Right ventricle myocardium inferior (tissue), 1 donor: ENCODE measurements at regions not wholly inside any gene's neighbourhood (a gene's known extent, or its start where the extent isn't known, plus 50 kb on each side); places are given as distances from the start of the nearest gene placed in this dataset.
"Not testable (repeated sequence)": the region's sequence is repeated elsewhere in the genome, so short reads cannot be mapped to it uniquely, and the experiment has no call there.

ENCODE experiments used
- ATAC-seq: fragments of 200-7000 bp; cut with Tn5 transposase; one replicate; pipeline ENCODE4 v1.9.1; 2020; ENCODE audit warnings: mild to moderate bottlenecking, moderate library complexity
- DNase-seq: peaks from one replicate; pipeline ENCODE4 v3.0.0; 2021; ENCODE audit errors: missing footprints
- intact Hi-C: fragments of 100-400 bp; cut with DNase I; formaldehyde crosslinking; loops from one replicate; pipeline ENCODE4 v1.11.0; 2022
- donor health status: DM: no; HTN: yes; CAD: no; lungs with severe emphysema.

DNA sequence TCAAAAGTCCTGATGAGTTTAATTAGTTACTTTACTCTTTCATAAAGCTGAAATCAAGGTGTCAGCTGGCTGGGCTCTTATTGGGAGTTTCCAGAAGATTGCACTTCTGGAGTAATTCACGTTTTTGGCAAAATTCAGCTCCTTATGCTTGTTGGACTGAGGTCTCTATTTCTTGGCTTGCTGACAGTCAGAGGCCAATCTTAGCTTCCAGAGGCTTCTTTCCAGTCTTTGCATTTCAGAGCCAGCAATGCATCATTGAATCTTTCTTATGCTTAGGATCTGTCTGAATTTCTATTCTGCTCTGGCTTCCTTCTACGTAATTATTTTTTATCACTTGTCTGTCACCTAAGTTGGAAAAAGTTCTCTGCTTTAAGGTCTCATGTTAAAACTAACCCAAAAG, 91.4 kb upstream of the SYN3 start:
- intact Hi-C loops = no loop called here
- DNase-seq = no peak
- ATAC-seq = no peak

DNA sequence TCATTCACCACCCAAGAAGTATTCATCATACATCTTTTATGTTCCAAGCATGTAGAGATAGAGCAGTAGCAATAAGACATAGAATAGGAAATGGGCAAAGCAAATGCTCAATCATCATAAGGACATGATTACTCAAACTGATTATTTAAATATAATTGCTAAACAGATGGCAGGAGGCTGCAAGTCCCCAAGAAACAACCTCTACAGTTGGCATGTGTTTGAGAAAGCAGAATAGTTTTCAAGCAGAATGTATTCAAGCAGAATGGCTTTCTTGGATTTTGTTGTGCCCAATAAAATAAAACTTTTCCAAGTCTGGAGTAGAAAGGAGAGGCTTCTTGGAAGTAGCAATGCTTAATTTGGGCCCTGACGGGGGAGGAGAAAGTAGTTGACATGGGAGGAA, 86.5 kb upstream of the SYN3 start:
- intact Hi-C loops = no loop called here
- DNase-seq (no peak), ATAC-seq (no peak)

DNA sequence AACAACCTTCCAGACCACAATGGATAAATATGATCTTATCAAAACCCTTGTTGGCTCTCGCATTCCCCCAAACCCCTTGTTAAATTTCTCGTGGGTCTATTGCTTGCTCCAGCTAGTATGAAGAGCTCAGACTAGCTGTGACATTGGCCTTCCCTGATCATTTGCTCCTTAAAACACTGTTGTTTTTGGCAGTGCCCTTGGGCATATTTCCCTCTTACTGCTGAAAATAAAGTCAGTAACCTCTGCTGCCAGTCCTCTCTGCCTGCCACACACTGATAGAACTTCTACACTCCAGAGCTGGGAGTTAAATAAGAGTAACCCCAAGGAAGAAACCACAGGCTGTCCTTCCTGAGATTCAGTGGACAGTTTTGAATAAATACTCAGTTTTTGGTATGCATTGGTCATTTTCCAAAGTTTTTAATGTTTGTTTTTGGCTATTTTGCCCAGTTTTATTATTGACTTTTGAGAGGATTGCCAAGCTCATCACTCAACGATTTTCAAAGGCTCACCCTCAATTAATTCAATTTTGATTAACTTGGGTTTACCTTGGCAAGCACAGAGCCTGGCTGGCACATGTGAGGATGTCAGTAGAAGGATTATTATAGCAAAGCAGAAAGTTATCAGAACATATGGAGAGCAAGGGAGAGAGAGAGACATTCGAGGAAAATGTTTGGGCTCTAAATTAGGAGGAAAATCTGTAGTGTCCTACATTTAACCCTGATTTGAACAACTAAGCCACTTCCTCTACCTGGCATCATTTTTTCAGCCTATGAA, 84.3 kb upstream of the SYN3 start:
- intact Hi-C loops = no loop called here
- no peak for DNase-seq
- ATAC-seq = no peak

DNA sequence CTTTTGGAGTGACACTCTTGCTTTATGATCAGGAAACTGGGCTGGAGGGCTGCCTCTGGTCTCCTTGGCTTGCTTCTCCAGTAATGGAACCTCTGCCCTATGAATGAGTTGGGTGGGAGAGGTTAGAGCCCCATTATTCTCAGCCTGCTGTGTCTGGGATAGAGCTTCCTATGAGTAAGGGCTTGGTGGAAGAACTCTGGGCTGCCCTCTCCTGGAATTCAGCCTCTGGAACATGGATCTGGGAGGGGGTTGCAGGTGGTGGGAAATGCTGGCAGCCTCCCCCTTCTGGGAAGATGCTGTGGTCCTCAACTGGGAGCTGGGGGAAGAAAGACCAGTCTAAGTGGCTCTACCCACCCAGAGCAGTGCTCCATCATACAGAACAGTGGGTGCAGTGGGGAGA, 81.8 kb upstream of the SYN3 start:
- ATAC-seq (no peak), DNase-seq (no peak)
- intact Hi-C loops = no loop called here

DNA sequence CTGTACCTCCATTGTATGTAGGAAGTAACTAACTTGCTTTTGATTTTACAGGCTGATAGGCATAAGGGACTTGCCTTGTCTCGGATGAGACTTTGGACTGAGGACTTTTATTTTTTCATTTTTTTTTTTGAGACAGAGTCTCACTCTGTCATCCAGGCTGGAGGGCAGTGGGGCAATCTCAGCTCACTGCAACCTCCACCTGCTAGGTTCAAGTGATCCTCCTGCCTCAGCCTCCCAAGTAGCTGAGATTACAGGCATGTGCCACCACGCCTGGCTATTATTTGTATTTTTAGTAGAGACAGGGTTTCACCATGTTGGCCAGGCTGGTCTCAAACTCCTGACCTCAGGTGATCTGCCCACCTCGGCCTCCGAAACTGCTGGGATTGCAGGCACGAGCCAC, 80.2 kb upstream of the SYN3 start:
- DNase-seq, ATAC-seq, intact Hi-C loops: not testable (repeated sequence)

DNA sequence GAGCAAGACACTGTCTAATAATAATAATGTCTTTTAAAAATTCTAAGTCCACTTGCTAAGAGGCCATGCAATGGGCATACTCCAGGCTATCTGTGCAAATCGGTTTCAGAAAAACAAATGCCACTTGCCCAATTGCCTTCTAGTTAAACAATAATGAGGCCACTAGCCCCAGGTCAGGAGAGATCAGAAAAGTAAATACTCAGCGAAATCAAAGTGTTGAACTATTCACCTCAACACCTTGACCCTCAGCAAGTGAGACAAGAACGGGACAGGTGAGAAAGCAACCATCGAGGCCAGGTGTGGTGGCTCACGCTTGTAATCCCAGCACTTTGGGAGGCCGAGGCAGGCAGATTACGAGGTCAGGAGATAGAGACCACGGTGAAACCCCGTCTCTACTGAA, 72.3 kb upstream of the SYN3 start:
- no peak for DNase-seq
- ATAC-seq = no peak
- intact Hi-C loops = no loop called here

DNA sequence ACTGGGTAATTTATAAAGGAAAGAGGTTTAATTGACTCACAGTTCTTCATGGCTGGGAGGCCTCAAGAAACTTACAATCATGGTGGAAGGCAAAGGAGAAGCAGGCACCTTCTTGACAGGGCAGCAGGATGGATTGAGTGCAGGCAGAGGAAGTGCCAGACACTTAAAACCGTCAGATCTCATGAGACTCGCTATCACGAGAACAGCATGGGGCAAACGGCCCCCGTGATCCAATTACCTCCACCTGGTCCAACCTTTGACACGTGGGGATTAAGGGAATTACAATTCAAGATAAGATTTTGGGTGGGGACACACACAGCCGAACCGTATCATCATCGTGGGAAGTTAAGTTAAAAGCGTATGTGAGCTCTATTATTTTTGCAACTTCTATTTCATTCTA, 71.4 kb upstream of the SYN3 start:
- DNase-seq (no peak), ATAC-seq (no peak)
- intact Hi-C loops = no loop called here

DNA sequence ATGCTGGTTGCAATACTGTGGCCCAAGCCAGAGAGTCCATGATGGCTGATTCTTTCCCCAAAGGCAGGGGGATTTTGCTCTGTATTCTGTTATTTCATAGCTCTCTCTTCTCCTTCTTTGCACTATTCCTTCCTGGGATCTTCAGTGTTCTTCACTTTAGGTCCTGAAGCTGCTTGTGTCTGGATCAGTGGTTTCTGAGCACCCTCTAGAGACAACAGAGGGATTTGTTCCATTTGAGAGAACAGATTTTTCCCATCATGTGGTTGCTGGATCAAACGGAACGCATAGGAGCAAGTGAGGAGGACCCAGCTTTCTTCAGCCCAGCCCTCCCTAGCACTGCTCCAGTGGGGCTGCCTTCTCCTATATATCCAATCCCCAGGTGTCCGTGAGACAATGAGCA, 68.7 kb upstream of the SYN3 start:
- intact Hi-C loops = no loop called here
- DNase-seq (no peak), ATAC-seq (no peak)

DNA sequence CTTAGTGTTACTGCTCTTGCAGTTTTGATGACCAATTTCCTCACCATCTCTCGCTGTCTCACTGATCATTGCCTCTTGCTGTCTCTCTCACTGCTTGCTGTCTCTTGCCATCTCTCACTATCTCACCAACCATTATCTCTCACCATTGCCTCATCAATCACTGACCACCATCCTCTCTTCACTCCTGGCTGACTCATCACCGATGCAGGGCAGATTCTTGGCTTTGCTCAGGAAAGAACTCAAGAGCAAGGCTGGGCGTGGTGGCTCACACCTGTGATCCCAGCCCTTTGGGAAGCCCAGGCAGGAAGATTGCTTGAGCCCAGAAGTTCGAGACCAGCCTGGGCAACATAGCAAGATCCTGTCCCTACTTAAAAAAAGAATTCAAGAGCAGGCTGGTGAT, 66.3 kb upstream of the SYN3 start:
- no peak for DNase-seq
- intact Hi-C loops = no loop called here

DNA sequence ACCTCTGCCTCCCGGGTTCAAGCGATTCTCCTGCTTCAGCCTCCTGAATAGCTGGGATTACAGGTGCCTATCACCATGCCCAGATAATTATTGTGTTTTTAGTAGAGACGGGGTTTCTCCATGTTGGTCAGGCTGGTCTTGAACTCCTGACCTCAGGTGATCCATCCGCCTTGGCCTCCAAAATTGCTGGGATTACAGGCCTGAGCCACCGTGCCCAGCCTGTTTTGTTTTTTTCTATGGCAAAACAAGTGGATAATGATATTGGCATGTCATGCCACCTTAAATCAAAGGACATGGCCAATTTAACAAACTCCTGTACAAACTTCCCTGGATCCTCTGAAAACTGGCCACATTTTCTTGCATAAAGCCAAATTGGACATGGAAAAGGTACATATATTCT, 64.3 kb upstream of the SYN3 start:
- DNase-seq, intact Hi-C loops, ATAC-seq: not testable (repeated sequence)

More for the DNA sequence above, 66.3 kb upstream of the SYN3 start:
- ATAC-seq = no peak

DNA sequence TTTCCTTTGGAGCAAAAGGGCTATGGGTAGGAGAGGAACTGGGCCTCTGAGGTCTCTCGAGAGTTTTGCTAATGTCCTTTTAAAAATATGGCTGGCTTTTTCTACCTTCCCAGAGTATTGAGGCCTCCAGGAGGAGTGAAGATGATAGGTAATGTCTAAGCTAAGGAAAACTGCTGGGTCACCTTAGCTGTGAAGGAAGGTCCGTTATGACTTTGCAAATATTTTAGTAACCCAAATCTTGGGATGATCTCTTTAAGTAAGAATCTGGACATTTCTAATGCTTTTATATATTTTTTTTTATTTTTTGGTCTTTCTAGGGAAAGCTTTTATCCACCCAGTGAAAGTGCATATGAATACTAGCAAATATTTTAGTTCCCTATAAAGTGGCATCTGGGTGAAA, 60.9 kb upstream of the SYN3 start:
- intact Hi-C loops = no loop called here
- DNase-seq (no peak), ATAC-seq (no peak)

DNA sequence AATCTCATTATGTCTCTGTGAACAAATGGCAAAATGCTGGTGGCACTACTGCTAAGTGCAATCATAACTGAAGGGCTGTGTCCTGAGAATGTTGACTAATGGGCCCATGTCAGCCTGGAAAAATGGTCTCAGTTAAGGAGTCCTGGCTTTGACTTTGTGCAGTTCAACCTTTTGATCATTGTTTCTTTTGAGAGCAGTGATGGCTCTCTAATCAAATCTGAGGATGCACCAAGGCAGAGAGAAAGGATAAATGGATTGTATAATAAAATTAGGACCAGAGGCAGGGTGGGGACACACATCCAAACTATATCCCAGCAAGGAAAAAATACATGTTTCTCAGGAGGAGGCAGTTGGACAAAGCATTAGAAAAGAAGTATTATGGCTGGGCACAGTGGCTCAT, 59.6 kb upstream of the SYN3 start:
- intact Hi-C loops = no loop called here
- ATAC-seq = no peak
- no peak for DNase-seq

DNA sequence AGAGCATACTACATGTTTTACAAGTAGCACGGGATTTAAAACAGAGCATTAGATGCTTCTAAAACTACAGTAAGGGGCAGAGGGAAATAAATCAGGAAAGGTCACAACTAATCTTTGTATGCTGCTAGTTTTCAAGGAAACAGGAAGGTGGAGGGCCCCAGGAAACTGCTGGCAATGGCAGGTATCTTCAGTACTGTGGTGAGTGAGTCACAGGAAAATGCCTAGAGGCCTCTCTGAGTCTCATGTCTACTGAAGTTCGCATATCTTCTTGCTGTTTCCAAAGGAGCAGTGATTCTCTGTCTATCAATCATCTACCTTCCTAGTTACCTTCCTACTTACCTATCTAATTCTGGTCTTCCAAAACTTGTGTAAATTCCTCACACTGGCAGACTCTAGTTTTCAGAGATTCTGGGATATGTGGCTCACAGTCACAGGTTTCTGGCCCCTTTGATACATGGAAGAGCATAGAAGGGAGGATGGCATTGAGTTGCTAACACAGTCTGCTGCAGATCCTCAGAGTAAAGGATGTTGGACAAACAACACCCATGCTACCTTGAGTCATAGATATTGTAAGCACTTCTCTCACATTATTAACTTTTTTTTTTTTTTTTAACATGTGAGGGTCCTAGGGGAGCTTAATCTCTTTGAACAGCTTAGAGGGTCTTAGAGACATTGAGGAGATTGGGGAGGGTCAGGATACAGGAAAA, 58.8 kb upstream of the SYN3 start:
- ATAC-seq (no peak), DNase-seq (no peak)
- intact Hi-C loops = no loop called here

DNA sequence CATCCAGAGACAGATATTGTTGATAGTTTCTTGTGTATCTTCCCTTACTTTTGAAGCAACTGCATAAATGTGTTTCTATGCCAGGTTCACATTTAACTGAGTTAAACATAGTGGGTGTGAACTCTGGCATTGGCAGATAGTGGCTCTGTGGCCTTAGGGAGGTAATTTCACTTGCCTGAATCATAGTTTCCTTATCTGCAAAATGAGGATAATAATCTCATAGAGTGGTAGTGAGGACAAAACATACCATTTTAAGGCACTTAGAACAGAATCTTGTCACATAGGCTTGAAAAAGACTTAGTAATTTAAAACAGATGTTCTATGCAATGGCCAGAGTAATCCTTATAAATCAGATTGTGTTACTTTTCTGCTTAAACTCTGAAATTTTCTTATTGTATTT, 56.4 kb upstream of the SYN3 start:
- intact Hi-C loops = no loop called here
- DNase-seq (no peak), ATAC-seq (no peak)

DNA sequence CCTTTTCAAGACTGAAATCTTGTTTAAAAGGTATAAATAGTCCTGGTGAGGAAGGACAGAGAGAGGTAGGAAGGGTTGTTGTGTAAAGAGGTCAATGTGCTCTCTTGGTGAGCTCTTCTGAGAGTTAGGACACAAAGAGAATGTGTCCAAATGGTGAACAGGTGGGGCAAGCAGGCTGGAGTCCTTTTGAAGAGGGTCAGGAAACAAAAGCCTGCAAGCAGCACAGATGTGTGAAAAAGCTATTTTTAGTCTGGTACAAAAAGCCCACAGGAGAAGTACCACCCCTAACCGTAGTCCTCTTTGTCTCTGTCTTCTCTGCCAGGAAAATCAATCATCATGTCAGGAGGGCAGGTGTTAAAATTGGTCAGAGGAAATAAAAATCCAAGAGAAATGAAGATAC, 54.4 kb upstream of the SYN3 start:
- ATAC-seq (no peak), DNase-seq (no peak)
- intact Hi-C loops = no loop called here

DNA sequence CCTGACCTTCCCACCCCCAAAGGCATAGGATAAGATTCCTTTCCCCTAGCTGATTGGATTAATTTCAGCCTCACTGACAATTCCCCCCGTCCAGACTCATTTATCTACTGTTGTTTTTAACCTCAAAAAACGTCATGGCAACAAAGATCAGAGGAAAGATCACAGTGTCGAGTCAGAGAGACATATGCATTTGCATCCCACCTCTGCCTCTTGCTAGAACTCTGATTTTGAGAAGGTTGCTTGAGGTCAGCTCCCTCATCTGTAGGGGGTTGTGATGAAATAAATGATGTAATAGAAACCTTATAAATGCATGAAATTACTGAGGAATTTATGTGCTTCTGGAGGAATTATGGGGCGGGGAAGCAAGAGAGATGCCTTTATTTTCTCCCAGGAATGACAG, 53.3 kb upstream of the SYN3 start:
- no peak for ATAC-seq
- intact Hi-C loops = no loop called here
- DNase-seq = no peak

DNA sequence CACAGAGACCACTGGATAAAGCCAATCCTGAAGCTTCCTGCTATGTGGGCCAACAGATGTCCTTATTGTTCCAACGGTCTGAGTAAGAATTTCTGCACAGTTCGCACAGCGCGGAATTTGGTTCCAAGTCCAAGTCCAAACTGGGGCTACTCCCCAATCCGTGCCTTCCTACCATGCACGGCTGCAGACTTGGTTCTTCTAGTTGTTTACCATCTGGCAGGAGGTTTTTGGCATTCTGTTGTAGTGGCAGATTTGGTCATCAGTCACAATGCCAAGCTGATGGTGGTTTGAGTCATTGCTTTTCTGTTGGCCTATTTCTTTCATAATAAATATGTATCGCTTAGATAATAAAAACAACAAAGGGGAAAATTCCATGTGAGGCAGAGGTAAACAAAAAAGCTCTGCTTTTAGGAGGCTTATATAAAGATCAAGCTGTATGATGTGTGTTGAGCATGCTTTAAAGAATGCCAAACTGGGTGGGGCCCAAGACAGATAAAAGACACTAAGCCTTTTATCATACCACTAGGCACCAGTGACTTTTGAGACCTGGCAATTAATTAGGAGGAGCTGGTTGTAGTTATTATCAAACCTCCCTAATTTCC, 52.5 kb upstream of the SYN3 start:
- DNase-seq = no peak
- ATAC-seq = no peak
- intact Hi-C loops = no loop called here

DNA sequence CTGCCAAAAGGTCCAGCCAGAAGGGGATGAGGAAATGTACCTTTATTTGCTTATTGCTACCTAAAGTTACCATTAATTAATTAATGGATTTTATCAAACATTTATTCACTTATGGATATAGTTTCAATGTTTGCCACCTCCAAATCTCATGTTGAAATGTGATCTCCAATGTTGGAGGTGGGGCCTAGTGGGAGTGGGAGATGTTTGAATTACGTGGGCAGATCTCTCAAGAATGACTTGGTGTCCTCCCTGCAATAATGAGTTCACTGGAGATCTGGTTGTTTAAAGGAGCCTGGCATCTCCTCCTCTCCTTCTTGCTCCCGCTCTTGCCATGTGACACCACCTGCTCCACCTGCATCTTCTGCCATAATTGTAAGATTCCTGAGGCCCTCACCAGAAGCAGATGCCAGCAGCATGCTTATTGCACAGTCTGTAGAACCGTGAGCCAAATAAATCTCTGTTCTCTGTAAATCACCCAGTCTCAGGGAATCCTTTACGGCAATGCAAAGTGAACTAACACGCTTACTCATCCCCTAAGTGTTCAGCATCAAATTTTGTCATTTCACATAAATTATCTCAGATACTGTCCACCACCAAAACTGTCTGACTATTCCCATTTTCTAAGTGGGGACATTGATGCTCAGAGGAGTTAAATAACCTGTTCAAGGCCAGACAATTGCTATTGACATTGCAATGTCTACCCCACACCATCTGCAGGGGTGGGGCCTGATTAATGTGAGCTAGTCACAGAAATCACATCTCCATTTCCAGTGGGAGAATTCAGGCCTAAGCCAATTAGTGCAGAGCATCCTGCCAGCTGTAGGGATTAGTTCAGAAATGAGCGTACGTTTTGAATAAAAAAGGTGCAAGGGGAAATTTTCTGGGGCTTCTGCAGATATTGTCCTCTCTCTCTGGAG, 51.6 kb upstream of the SYN3 start:
- intact Hi-C loops = no loop called here

DNA sequence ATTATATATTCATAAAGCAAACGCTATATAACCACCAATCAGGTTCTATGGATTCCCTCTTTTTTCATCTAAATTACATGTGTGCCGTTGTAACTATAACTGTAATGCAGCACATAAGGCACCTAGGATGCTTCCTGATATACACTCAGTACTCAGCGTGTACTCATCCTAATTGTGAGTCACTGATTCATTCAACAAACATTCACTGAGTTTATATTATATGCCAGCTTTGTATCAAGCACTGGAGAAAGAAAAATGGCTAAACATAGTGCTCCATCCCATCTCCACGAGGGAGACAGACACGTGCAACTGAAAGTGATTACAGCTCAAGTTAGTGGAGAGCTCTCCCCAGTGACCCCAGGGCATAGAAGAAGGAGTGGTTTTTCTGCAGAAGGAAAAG, 49.9 kb upstream of the SYN3 start:
- intact Hi-C loops = no loop called here
- DNase-seq = no peak

More for the DNA sequence above, 51.6 kb upstream of the SYN3 start:
- DNase-seq (no peak), ATAC-seq (no peak)

More for the DNA sequence above, 49.9 kb upstream of the SYN3 start:
- no peak for ATAC-seq
